NT2/D1 (cell line): ENCODE measurements at regions not wholly inside any gene's neighbourhood (a gene's known extent, or its start where the extent isn't known, plus 50 kb on each side); places are given as distances from the start of the nearest gene placed in this dataset.

Source experiments
- SUZ12 ChIP-seq: IDR thresholded peaks from 2 replicates; pipeline ENCODE4 v1.6.1; 2011; ENCODE audit not compliant: insufficient read length, insufficient read depth; ENCODE audit errors: extremely low read depth
- YY1 ChIP-seq: IDR thresholded peaks from 2 replicates; pipeline ENCODE4 v1.6.1; 2011; ENCODE audit not compliant: insufficient read length, insufficient read depth
- ZNF274 ChIP-seq: IDR thresholded peaks from 2 replicates; pipeline ENCODE4 v1.6.1; 2011; ENCODE audit warnings: mild to moderate bottlenecking, low read depth, low read length

DNA sequence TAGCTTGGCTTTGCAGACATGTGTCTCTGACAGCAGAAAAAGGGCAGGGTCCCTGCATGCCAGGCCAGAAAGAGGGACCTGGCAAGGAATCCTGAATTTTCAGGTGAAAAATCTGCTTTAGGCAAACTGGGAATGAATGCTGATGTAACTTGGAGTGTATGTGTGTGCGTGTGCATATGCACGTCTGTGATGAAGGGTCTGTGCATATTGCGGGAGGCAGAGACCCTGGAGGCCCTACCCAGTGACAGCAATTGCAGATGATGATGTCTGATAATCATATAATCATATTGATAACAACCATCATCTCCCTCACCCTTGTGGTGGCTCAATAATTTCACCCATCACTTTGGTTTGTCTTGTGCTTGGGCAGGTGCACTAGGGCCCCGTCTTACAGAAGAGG lies 80.7 kb upstream of the SDK2 start:
- TF ChIP-seq ZNF274 (no peak), YY1 (no peak), SUZ12 (no peak)
